ENCODE measurements at regions not wholly inside any gene's neighbourhood (a gene's known extent, or its start where the extent isn't known, plus 50 kb on each side); places are given as distances from the start of the nearest gene placed in this dataset.

GRCh38 chr20:58577871-58578598 is 62.8 kb upstream of the APCDD1L start:
- DNase-seq (no peak), ATAC-seq (no peak)
- Histone ChIP-seq H3K27ac (no peak overlapping the region), H3K4me1 (no peaks in the 10 kb centered on the region), H3K27me3 (ENCODE audit: low read depth) (peaks cover 22% of the 10 kb centered on the region), H3K36me3 (no peaks in the 10 kb centered on the region), H3K4me3 (no peak overlapping the region), H3K9me3 (no peaks in the 10 kb centered on the region)
- no peak for TF ChIP-seq CTCF (IDR thresholded peaks at IDR 0.05)
- intact Hi-C loops (cut with DNase I) = no loop called here

GRCh38 chr20:58577139-58577806 is 62.1 kb upstream of the APCDD1L start:
- intact Hi-C loops (cut with DNase I) = no loop called here
- H3K27ac ChIP-seq = no peak overlapping the region
- no peak for ATAC-seq
- peaks cover 22% of the 10 kb centered on the region for H3K27me3 ChIP-seq (ENCODE audit: low read depth)
- no peak for DNase-seq
- no peaks in the 10 kb centered on the region for H3K9me3 ChIP-seq
- H3K36me3 ChIP-seq = no peaks in the 10 kb centered on the region
- TF ChIP-seq CTCF (IDR thresholded peaks at IDR 0.05) = no peak
- no peak overlapping the region for H3K4me3 ChIP-seq
- no peaks in the 10 kb centered on the region for H3K4me1 ChIP-seq

- intact Hi-C loops (cut with DNase I) = no loop called here
- DNase-seq = no peak
- TF ChIP-seq CTCF (IDR thresholded peaks at IDR 0.05) = no peak
Measured at GRCh38 chr20:58576603-58576970, 61.4 kb upstream of the APCDD1L start.

GRCh38 chr20:58575776-58576602 is 60.8 kb upstream of the APCDD1L start:
- intact Hi-C loops (cut with DNase I) = no loop called here
- no peaks in the 10 kb centered on the region for H3K36me3 ChIP-seq
- no peaks in the 10 kb centered on the region for H3K4me1 ChIP-seq
- no peaks in the 10 kb centered on the region for H3K9me3 ChIP-seq
- no peak overlapping the region for H3K27ac ChIP-seq
- TF ChIP-seq CTCF (IDR thresholded peaks at IDR 0.05) = no peak
- no peak overlapping the region for H3K4me3 ChIP-seq
- H3K27me3 ChIP-seq (ENCODE audit: low read depth) = peaks cover 22% of the 10 kb centered on the region
- no peak for DNase-seq
- ATAC-seq = no peak

More at GRCh38 chr20:58576603-58576970, 61.4 kb upstream of the APCDD1L start:
- ATAC-seq = no peak
- Histone ChIP-seq H3K36me3 (no peaks in the 10 kb centered on the region), H3K4me1 (no peaks in the 10 kb centered on the region), H3K9me3 (no peaks in the 10 kb centered on the region), H3K27me3 (ENCODE audit: low read depth) (peaks cover 22% of the 10 kb centered on the region), H3K4me3 (no peak overlapping the region), H3K27ac (no peak overlapping the region)

GRCh38 chr20:58574469-58574868 is 59.3 kb upstream of the APCDD1L start:
- ATAC-seq = no peak
- H3K4me3 ChIP-seq = no peak overlapping the region
- no peaks in the 10 kb centered on the region for H3K4me1 ChIP-seq
- intact Hi-C loops (cut with DNase I) = no loop called here
- H3K27ac ChIP-seq = no peak overlapping the region
- no peak for TF ChIP-seq CTCF (IDR thresholded peaks at IDR 0.05)
- no peak for DNase-seq
- peaks cover 19% of the 10 kb centered on the region for H3K27me3 ChIP-seq (ENCODE audit: low read depth)
- H3K36me3 ChIP-seq = no peaks in the 10 kb centered on the region
- H3K9me3 ChIP-seq = no peaks in the 10 kb centered on the region
